HepG2 (cell line): ENCODE measurements at regions not wholly inside any gene's neighbourhood (a gene's known extent, or its start where the extent isn't known, plus 50 kb on each side); places are given as distances from the start of the nearest gene placed in this dataset.

Source experiments
- CEBPB ChIP-seq: IDR thresholded peaks from 2 replicates; pipeline ENCODE4 v1.6.1; 2011; ENCODE audit warnings: low read depth, low read length, improper control_type of control experiment, borderline replicate concordance
- HMG20A ChIP-seq: IDR thresholded peaks from 2 replicates; pipeline ENCODE4 v1.6.1; 2016; ENCODE audit warnings: borderline replicate concordance
- JUNB ChIP-seq: sonication (generic); formaldehyde crosslinking; IDR thresholded peaks from 2 replicates; pipeline ENCODE4 v1.8.0; 2022; ENCODE audit warnings: missing genetic modification reagents, mild to moderate bottlenecking, borderline replicate concordance
- PAWR ChIP-seq: sonication (generic); formaldehyde crosslinking; IDR thresholded peaks from 2 replicates; pipeline ENCODE4 v1.4.0; 2020; ENCODE audit warnings: missing genetic modification reagents, mild to moderate bottlenecking, borderline replicate concordance
- POLR2A ChIP-seq, 2 experiments: IDR thresholded peaks; 2 replicates each; pipeline ENCODE4 v1.6.1; 2011; ENCODE audit warnings: low read depth in 2 of 2, low read length in 2 of 2, mild to moderate bottlenecking in 1 of 2, moderate library complexity in 1 of 2; ENCODE audit not compliant: insufficient read depth in 1 of 2
- RBM22 ChIP-seq: fragments of 200-400 bp; formaldehyde crosslinking; optimal IDR thresholded peaks from 2 replicates; pipeline ENCODE3; 2017; ENCODE audit warnings: mild to moderate bottlenecking, low read length, moderate library complexity
- ZEB1 ChIP-seq: IDR thresholded peaks from 2 replicates; pipeline ENCODE4 v1.6.1; 2012; ENCODE audit warnings: mild to moderate bottlenecking, low read depth, inconsistent platforms; ENCODE audit not compliant: insufficient replicate concordance
- ZFP41 ChIP-seq: sonication (generic); formaldehyde crosslinking; IDR thresholded peaks from 2 replicates; pipeline ENCODE4 v1.4.0; 2020; ENCODE audit warnings: mild to moderate bottlenecking, missing genetic modification reagents, borderline replicate concordance
- ZNF704 ChIP-seq: sonication (generic); formaldehyde crosslinking; IDR thresholded peaks from 2 replicates; pipeline ENCODE4 v1.8.1; 2023; ENCODE audit warnings: mild to moderate bottlenecking, inconsistent platforms, moderate library complexity, missing genetic modification reagents, borderline replicate concordance
- TF ChIP-seq, protein P1 (sequence below): sonication (generic); formaldehyde crosslinking; IDR thresholded peaks from 2 replicates; pipeline ENCODE4 v1.5.0; 2020; ENCODE audit warnings: mild to moderate bottlenecking, missing genetic modification reagents, moderate library complexity

- TF ChIP-seq, protein P1, sequence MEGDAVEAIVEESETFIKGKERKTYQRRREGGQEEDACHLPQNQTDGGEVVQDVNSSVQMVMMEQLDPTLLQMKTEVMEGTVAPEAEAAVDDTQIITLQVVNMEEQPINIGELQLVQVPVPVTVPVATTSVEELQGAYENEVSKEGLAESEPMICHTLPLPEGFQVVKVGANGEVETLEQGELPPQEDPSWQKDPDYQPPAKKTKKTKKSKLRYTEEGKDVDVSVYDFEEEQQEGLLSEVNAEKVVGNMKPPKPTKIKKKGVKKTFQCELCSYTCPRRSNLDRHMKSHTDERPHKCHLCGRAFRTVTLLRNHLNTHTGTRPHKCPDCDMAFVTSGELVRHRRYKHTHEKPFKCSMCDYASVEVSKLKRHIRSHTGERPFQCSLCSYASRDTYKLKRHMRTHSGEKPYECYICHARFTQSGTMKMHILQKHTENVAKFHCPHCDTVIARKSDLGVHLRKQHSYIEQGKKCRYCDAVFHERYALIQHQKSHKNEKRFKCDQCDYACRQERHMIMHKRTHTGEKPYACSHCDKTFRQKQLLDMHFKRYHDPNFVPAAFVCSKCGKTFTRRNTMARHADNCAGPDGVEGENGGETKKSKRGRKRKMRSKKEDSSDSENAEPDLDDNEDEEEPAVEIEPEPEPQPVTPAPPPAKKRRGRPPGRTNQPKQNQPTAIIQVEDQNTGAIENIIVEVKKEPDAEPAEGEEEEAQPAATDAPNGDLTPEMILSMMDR (CRISPR knock-in tag), result no peak
- TF ChIP-seq JUNB (CRISPR knock-in tag) (no peak), CEBPB (no peak), PAWR (CRISPR knock-in tag) (no peak), ZNF704 (CRISPR knock-in tag) (no peak), POLR2A (IDR thresholded peaks at IDR 0.05; ENCODE audit: insufficient read depth in 1 of 2, low read depth in 2 of 2, low read length in 2 of 2) (no peak), ZEB1 (no peak), ZFP41 (no peak), RBM22 (no peak), HMG20A (no peak)
These were observed 411.7 kb downstream of the DMRT2 start for GRCh38 chr9:1461812-1462211.
